ENCODE measurements at regions not wholly inside any gene's neighbourhood (a gene's known extent, or its start where the extent isn't known, plus 50 kb on each side); places are given as distances from the start of the nearest gene placed in this dataset.

DNA sequence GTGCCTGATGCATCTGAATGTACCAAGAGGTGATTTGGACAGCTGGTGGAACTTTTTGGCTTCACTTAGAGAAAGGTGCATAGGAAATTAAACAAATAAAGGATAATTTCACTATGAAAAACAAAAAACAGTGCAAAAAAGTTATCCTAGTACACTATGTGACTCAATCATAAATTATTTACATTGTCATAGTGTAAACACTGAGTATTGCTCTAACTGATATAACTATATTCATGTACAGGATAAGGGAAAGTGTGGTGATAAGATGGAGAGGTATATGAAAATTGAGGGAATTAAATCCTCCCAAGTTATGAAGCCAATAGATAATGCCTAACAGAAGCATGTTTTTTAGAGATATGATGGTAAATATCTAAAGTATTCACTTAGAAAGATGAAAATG lies 50.2 kb upstream of the CPNE4 start:
- TF ChIP-seq, protein P1, sequence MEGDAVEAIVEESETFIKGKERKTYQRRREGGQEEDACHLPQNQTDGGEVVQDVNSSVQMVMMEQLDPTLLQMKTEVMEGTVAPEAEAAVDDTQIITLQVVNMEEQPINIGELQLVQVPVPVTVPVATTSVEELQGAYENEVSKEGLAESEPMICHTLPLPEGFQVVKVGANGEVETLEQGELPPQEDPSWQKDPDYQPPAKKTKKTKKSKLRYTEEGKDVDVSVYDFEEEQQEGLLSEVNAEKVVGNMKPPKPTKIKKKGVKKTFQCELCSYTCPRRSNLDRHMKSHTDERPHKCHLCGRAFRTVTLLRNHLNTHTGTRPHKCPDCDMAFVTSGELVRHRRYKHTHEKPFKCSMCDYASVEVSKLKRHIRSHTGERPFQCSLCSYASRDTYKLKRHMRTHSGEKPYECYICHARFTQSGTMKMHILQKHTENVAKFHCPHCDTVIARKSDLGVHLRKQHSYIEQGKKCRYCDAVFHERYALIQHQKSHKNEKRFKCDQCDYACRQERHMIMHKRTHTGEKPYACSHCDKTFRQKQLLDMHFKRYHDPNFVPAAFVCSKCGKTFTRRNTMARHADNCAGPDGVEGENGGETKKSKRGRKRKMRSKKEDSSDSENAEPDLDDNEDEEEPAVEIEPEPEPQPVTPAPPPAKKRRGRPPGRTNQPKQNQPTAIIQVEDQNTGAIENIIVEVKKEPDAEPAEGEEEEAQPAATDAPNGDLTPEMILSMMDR (IDR thresholded peaks at IDR 0.05; ENCODE audit: borderline replicate concordance) = no peak
- H3K9me3 ChIP-seq (replicated peaks) = no peaks in the 10 kb centered on the region
- intact Hi-C loops (cut with micrococcal nuclease) = no loop called here
- no peak for DNase-seq
- no peaks in the 10 kb centered on the region for H3K27me3 ChIP-seq (ENCODE audit: low read depth)
- H3K4me1 ChIP-seq = no peaks in the 10 kb centered on the region
- no peak overlapping the region for H3K4me3 ChIP-seq
- no peaks in the 10 kb centered on the region for H3K36me3 ChIP-seq
- H3K27ac ChIP-seq (replicated peaks) = no peak overlapping the region

DNA sequence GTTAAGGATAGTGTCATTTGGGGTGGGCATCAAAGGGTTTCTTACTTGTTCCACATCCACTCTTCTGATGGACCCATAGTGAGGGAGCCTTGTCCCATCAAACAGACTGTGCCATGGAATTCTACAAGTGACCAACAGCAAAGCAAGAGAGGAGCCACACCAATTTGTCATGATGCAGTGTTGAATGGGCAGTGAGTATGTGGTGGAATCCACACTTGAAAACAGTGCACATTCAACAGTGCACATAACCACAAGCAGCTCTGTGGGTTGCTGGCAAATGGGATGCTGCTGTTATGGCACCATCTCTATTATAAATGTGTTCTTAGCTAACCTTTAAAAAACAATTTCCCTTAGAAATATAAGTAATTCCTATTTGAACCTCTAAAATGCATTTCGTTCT lies 52.5 kb upstream of the CPNE4 start:
- Histone ChIP-seq H3K27ac (replicated peaks) (no peak overlapping the region), H3K4me3 (no peak overlapping the region), H3K9me3 (replicated peaks) (no peaks in the 10 kb centered on the region), H3K27me3 (ENCODE audit: low read depth) (peaks cover 7% of the 10 kb centered on the region), H3K4me1 (no peaks in the 10 kb centered on the region), H3K36me3 (no peaks in the 10 kb centered on the region)
- intact Hi-C loops (cut with micrococcal nuclease) = no loop called here
- TF ChIP-seq, protein P1 (IDR thresholded peaks at IDR 0.05; ENCODE audit: borderline replicate concordance) = no peak
- DNase-seq = no peak

DNA sequence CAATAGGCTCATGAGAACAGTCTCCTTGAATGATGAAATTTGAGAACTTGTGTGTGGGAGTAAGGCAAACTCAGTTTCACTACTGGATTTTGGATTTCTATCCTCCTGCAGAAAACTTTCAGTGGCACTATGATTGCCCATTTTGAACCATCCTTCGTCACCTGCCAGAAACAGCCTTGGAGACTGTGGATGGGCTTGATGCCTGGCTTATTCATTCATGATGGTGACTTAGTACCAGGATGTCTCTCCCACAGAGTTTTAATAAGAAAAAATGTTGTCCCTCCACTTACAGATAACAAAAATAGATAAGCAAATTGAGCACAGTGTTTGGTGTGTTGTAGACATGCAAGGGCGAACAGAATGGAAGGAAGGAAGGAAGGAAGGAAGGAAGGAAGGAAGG lies 53.5 kb upstream of the CPNE4 start:
- intact Hi-C loops (cut with micrococcal nuclease) = no loop called here
- Histone ChIP-seq H3K4me3 (no peak overlapping the region), H3K27me3 (ENCODE audit: low read depth) (peaks cover 7% of the 10 kb centered on the region), H3K36me3 (no peaks in the 10 kb centered on the region), H3K9me3 (replicated peaks) (no peaks in the 10 kb centered on the region), H3K4me1 (no peaks in the 10 kb centered on the region), H3K27ac (replicated peaks) (no peak overlapping the region)
- TF ChIP-seq, protein P1 (IDR thresholded peaks at IDR 0.05; ENCODE audit: borderline replicate concordance) = no peak
- no peak for DNase-seq

DNA sequence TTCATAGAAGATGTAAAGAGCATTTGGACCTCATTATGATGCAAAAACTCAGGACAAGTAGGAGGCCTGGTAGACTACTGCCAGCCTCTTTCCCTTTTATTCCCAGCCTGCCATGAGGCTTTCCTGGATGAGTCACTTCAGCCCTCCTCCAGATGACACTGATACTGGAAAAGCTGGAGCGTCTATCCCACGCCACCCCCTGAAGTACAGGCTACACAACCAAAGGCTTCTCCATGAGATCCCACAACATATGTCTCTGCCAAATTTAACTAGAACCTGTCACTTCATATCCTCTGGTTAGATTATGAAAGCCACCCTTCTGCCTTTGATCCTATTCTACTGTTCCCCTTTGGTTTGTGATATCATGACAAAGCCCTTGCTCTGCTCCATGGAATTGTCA lies 56.1 kb upstream of the CPNE4 start:
- TF ChIP-seq, protein P1 (IDR thresholded peaks at IDR 0.05; ENCODE audit: borderline replicate concordance) = no peak
- no peaks in the 10 kb centered on the region for H3K4me1 ChIP-seq
- H3K27me3 ChIP-seq (ENCODE audit: low read depth) = peaks cover 7% of the 10 kb centered on the region
- no peaks in the 10 kb centered on the region for H3K9me3 ChIP-seq (replicated peaks)
- intact Hi-C loops (cut with micrococcal nuclease) = no loop called here
- no peak for DNase-seq
- no peaks in the 10 kb centered on the region for H3K36me3 ChIP-seq
- no peak overlapping the region for H3K27ac ChIP-seq (replicated peaks)
- no peak overlapping the region for H3K4me3 ChIP-seq

DNA sequence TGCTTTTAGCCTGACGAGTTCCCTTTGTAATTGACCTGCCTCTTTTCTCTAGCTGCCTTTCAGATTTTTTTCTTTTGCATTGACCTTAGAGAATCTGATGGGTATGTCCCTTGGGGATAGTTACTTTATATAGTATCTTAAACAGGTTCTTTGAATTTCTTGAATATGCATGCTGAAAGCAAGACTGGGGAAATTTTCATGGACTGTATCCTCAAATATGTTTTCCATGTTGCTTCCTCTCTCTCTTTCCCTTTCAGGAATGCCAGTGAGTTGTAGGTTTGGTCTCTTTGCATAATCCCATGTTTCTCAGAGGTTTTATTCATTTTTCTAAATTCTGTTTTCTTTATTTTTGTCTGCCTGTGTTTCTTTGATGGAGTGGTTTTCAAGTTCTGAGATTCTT lies 81.8 kb upstream of the CPNE4 start:
- no peaks in the 10 kb centered on the region for H3K36me3 ChIP-seq
- H3K9me3 ChIP-seq (replicated peaks) = peaks cover 26% of the 10 kb centered on the region
- no peak for DNase-seq
- intact Hi-C loops (cut with micrococcal nuclease) = no loop called here
- TF ChIP-seq, protein P1 (IDR thresholded peaks at IDR 0.05; ENCODE audit: borderline replicate concordance) = no peak
- no peaks in the 10 kb centered on the region for H3K4me1 ChIP-seq
- H3K27ac ChIP-seq (replicated peaks) = no peak overlapping the region
- H3K27me3 ChIP-seq (ENCODE audit: low read depth) = no peaks in the 10 kb centered on the region
- no peak overlapping the region for H3K4me3 ChIP-seq

DNA sequence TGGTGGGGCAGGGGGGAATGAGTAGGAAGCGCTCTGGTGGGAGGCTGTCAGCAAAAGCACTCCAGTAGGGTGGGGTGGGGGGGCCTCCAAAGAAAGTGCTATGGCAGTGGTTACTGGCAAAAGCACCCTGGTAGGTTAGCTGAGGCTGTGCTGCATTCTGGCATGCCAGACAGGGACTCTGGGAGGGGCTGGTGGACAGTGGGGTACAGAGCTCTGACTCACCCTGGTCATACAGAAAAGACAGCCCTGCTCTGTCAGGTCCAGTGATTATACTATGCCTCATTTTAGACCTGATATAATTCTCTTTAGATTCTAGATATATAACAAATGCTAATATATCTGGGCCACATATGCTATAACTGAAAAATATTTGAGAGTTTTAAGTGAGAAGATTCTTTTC lies 82.8 kb upstream of the CPNE4 start:
- H3K36me3 ChIP-seq = no peaks in the 10 kb centered on the region
- peaks cover 26% of the 10 kb centered on the region for H3K9me3 ChIP-seq (replicated peaks)
- intact Hi-C loops (cut with micrococcal nuclease) = no loop called here
- H3K4me1 ChIP-seq = no peaks in the 10 kb centered on the region
- H3K4me3 ChIP-seq = no peak overlapping the region
- H3K27me3 ChIP-seq (ENCODE audit: low read depth) = no peaks in the 10 kb centered on the region
- no peak overlapping the region for H3K27ac ChIP-seq (replicated peaks)
- TF ChIP-seq, protein P1 (IDR thresholded peaks at IDR 0.05; ENCODE audit: borderline replicate concordance) = no peak
- DNase-seq = no peak

All from left ventricle myocardium inferior (tissue), 1 donor.